Fibroblast of lung (primary cell): ENCODE measurements at regions not wholly inside any gene's neighbourhood (a gene's known extent, or its start where the extent isn't known, plus 50 kb on each side); places are given as distances from the start of the nearest gene placed in this dataset.

ENCODE experiments used
- EZH2 ChIP-seq: IDR thresholded peaks from 2 replicates; pipeline ENCODE4 v1.5.1; 2012; ENCODE audit warnings: low read length, control low read depth, mild to moderate bottlenecking; ENCODE audit errors: missing control alignments
- TF ChIP-seq, protein P1 (sequence below), 2 donors: IDR thresholded peaks in 1 of 2; conservative IDR thresholded peaks in 1 of 2; 1 replicate in 1 of 2; 2 replicates in 1 of 2; pipeline ENCODE4 v1.5.1; 2011 to 2012; ENCODE audit warnings: low read length in 2 of 2, control low read depth in 1 of 2, inconsistent platforms in 1 of 2, low read depth in 1 of 2, mild to moderate bottlenecking in 1 of 2

- no peak for TF ChIP-seq EZH2
- TF ChIP-seq, protein P1, sequence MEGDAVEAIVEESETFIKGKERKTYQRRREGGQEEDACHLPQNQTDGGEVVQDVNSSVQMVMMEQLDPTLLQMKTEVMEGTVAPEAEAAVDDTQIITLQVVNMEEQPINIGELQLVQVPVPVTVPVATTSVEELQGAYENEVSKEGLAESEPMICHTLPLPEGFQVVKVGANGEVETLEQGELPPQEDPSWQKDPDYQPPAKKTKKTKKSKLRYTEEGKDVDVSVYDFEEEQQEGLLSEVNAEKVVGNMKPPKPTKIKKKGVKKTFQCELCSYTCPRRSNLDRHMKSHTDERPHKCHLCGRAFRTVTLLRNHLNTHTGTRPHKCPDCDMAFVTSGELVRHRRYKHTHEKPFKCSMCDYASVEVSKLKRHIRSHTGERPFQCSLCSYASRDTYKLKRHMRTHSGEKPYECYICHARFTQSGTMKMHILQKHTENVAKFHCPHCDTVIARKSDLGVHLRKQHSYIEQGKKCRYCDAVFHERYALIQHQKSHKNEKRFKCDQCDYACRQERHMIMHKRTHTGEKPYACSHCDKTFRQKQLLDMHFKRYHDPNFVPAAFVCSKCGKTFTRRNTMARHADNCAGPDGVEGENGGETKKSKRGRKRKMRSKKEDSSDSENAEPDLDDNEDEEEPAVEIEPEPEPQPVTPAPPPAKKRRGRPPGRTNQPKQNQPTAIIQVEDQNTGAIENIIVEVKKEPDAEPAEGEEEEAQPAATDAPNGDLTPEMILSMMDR (conservative IDR thresholded peaks at IDR 0.05 in 1 of 2, IDR thresholded peaks at IDR 0.05 in 1 of 2; ENCODE audit: low read depth in 1 of 2, low read length in 2 of 2), result no peak
These were observed 236.2 kb downstream of the FGFR2 start for GRCh38 chr10:121362026-121362425.
